ENCODE measurements at regions not wholly inside any gene's neighbourhood (a gene's known extent, or its start where the extent isn't known, plus 50 kb on each side); places are given as distances from the start of the nearest gene placed in this dataset.

- DNase-seq (ENCODE audit: low read depth in 2 of 2) = no peak
Measured at GRCh38 chr3:154059833-154060232, 61.4 kb upstream of the ARHGEF26 start.

- no peak for DNase-seq (ENCODE audit: low read depth in 2 of 2)
Measured at GRCh38 chr3:154060238-154061000, 60.8 kb upstream of the ARHGEF26 start.

- no peak for DNase-seq (ENCODE audit: low read depth in 2 of 2)
Measured at GRCh38 chr3:154061001-154061370, 60.2 kb upstream of the ARHGEF26 start.

GRCh38 chr3:154062513-154062912 lies 58.7 kb upstream of the ARHGEF26 start:
- DNase-seq (ENCODE audit: low read depth in 2 of 2) = no peak

GRCh38 chr3:154071146-154071545 lies 50.0 kb upstream of the ARHGEF26 start:
- DNase-seq (ENCODE audit: low read depth in 2 of 2) = no peak

Measured in stimulated activated CD8-positive, alpha-beta memory T cell treated with anti-CD3 and anti-CD28 coated beads, Interleukin-7, amount 100 ng/mL, for 1 hour (primary cell).